Activated T-cell treated with anti-CD3 and anti-CD28 coated beads, Interleukin-2, amount 50 U/mL, for 48 hours (primary cell): ENCODE measurements at regions not wholly inside any gene's neighbourhood (a gene's known extent, or its start where the extent isn't known, plus 50 kb on each side); places are given as distances from the start of the nearest gene placed in this dataset.

Experiments used
- DNase-seq, 2 experiments: peaks; one replicate each; pipeline ENCODE4 v3.0.0-alpha.2; 2020

DNA sequence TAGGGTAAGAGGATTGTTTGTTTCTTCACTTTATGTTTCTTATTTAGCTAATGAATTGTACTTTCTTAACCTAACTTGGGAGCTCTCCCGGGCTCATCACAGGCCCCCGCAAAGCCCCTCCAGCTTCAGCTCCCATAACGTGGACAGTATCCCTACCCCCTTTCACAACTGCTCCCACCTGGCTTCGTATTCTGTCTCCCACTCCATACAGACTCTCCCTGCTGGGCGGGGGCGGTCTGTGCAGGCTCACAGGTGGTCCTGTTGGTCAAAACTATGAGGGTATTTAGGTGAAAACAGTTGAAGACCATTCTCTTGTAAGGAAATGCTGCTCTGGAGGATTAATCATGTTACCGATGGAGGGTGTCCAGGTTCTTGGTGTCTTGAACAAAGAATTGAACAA is 805.3 kb downstream of the SEMA5A start:
- no peak for DNase-seq

DNA sequence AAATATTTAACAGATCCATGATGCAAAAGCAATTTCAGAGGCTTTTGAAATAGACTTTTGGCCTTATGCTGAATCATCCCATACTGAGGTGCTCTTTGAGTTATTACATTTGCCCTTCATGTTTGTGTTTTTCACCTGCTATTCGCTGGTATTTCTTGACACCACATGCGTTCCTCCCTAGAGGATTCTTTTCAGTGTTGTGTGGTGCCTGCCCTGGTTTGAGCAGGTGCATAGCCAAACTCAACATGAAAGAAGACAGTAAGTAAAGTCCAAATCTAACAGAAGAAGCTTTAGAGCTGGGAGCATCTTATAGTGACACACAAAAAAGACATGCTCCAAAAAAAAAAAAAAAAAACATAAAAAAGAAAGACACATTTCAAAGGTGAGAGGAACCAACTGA is 796.3 kb downstream of the SEMA5A start:
- DNase-seq, result no peak

DNA sequence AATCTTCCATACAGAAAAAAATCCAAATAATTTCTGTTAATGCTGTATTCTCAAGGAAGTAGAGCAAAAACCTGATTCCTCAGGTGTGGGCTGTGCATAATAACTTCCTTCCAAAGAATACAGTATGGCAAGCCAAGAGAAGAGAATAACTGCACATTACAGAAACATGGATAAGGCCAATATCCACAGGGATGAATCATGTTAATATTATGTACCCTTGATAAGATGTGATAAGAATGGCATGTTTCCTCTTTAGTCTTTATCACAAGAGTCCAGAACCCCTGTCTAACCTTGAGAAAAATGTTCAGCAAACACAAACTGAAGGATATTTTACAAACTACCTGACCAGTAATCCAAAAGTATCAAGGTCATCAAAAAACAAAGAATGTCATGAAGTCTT is 795.8 kb downstream of the SEMA5A start:
- no peak for DNase-seq

DNA sequence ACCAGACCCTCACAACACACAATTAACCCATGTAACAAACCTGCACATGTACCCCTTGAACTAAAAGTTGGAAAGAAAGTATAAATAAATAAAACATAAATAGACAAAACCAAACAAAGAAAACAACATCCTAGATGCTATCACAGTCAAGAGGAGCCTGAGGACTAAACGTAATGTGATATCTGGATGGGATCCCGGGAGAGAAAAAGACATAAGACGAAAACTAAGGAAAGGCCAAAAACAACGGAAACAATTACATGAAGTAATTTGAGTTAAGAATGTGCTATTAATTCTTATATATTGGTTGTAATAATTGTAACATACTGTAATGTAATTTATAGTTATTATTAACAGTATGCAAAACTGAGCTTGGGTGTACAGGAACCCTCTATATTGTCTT is 793.9 kb downstream of the SEMA5A start:
- no peak for DNase-seq

DNA sequence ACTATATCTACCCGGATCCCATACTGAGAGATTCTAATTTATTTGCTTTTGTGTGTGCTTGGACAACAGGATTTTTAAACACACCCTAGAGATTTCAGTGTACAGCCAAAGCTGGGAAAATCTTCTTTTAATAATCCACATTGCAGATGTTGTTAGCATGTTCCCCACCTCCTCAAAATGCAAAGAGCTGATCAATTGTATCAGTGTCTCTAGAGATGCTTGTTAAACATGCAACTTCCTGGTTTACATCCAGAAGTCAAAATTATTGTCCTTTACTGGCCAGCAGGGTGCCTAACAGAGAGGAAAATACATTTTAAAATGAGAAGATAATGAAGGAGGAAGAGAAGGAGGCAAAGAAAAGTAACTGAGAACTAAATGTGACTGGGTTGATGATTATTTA is 793.3 kb downstream of the SEMA5A start:
- no peak for DNase-seq

DNA sequence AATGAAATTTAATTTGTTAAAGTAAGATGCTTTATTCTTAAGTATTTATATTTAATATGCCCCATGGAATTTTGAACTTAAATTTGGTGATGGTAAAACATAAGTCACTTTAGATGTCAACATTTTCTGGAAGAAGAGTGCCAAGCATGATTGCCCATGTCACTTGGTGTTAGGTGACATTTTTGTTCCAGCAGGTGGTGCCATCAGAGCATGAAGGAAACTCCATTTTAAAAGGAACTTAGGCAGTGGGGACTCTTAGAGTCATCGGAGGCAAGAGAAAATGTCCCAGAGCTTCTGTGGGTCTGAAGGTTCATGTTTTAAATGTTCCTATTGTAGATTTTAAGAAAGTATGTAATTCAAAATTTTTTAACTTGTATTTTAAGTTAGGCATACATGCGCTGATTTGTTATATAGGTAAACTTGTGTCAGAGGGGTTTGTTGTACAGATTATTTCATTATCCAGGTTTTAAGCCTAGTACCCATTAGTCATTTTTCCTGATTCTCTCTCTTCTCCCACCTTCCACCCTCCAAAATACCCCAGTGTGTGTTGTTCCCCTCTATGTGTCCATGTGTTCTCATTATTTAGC is 789.3 kb downstream of the SEMA5A start:
- DNase-seq, result no peak

DNA sequence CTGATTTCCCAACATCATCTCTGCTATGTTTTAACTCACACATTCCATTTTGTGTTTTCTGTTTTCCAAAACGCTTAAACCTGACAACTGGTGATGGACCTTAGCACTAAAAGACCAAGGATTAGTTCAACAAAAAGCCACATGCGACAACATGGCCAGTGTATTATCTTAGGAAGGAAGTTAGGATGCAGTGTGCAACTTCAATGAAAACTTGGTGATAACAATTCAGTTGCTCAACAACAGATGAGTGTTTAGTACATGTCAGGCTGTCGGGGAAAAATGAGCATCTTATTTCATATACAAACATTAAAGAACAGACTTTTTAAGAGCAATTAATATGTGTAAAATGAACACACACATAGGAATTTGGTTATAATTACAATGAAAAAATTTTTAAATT is 780.0 kb downstream of the SEMA5A start:
- DNase-seq, result no peak

DNA sequence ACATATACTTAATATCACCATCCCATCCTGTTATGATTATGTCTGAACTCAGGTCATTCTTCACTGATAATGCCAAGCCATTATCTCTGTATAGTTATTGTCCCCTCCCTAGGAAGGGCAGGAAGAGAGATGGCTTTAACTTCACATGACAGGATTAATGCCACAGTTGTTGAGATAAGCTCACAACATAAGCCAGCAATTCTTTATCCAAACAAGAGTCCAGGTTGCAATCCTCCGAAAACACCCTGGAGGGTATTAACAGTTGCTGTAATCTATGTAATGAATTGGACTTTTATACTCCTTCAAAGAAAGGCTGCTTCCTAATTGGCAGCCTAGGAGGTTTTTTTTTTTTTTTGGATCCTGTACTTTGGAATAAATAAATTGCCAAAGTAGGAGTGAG is 779.4 kb downstream of the SEMA5A start:
- no peak for DNase-seq

DNA sequence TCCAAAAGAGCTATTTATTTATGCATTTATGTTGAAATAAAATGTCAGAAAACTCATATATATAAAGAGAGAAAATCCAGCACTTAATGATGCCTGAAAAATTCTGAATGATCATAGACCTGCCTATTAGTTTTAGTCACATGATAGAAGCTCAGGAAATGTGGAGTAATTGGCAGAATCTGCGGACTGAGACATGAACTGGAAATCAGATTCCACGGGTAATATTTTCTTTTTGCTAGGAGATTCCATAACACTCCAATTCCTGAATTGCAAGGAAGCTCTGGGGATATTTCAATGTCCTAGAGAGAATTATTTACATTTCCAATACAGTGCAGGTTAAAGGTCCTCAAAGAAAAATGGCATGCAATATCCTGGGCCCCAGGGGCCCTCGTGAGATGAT is 778.8 kb downstream of the SEMA5A start:
- DNase-seq, result no peak

DNA sequence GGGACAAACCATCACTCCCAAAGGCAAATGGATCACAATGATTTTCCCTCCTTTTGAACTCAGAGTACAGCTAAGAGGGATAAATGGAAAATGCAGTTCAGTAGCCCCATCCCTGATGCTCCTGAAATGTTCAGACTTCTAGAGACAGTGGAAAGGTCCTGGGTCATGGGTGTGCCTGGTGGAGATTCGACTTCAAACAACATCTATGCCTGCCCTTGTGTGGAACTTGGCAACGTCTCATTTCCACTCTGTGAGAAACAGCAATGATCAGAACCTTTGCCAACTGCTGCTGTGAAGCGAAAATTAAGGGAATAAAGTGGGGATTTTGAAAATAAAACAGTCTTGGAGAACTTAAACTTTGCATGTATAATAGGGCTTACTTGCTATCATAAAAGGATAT is 778.1 kb downstream of the SEMA5A start:
- no peak for DNase-seq

DNA sequence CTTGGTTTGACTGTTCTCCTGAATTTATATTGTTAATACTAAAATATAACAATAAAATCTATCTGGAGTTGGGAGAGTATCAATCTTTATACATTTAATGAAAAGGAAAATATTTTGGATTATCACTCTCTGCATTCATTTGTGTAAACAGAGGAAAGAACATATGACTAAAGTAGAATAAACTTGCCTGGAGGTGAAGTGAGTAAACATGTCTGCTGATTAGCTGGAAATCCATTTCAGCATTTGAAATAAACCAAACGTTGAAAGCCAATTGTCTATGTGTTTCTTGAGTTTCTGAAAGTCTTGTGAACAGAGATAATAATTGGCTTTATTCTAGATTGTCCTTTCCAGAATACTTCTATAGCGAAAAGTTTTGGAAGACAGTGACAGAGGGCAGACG is 776.2 kb downstream of the SEMA5A start:
- no peak for DNase-seq

DNA sequence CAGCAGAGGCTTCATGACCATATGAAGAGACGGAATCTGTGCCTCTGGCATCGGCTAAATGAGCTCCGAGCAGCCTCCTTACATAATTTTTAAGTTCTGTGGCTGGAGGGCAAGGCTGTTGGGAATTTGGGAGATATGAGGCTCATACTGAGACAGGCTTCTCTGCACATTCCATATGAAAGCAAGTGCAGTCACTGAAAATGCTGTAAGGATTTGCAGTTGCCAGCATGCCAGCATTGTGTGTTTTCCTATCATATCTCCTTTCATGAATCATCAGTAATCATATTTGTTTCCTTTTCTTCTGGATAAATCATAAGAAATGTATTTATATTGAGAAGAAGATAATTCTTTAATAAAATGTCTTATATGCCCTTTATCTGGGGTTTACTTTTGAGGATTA is 775.4 kb downstream of the SEMA5A start:
- no peak for DNase-seq

DNA sequence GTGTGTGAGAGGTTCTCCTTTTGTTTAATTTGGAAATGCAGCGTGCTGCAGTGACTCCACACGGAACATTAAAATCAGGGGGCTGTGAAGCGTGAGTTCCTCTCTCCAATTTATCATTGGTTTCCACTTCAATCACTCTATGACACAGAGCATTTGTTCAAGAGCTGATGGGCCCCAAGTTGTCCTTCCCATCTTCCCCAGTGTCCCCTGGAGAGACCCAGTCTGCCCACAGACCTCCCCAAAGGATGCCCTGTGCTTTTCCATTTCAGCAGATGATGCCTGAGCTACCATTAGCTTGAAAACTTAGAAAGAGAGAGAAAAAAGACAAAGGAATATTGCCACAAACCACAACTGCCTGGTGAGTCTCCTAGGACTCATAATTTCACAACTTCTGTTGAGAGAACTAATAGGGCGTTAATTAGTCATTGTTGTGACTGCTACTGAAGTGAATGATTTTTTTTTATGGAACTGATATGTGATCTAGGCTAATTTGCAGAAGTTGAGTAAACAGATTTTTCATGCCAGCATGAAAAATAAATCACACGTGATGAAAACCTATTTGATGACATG is 772.7 kb downstream of the SEMA5A start:
- DNase-seq, result no peak

DNA sequence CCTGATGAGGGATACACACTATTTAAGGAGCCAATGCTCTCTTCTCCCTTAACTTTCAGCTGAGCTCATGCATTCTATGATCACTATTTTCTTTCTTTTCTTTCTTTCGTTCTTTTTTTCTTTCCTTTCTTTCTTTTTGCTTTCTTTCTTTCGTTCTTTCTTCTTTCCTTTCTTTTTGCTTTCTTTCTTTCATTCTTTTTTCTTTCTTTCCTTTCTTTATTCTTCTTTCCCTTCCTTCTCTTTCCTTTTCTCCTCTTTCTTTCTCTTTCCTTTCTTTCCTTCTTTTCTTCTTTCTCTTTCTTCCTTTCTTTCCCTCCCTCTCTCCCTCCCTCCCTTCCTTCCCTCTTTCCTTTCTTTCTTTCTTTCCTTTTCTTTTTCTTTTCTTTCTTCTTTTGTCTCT is 761.2 kb downstream of the SEMA5A start:
- DNase-seq, result no peak

DNA sequence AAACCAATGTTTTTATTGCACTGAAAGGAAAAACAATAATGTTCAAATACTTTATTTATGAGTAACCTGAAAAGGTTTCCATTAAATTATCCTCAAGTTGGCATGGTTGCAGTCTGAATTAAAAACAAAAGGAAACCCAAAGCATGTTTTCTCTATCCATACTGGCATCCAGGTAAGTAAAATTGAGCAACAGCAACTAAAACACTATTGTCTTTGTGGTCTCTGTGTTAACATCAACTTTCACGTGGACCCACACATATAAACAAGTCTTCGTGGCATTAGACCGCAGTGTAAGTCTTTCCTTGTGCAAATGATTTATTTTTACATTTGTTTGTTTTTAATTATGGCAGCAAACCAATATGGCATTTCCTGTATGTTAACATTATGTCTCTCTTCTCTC is 757.6 kb downstream of the SEMA5A start:
- no peak for DNase-seq

DNA sequence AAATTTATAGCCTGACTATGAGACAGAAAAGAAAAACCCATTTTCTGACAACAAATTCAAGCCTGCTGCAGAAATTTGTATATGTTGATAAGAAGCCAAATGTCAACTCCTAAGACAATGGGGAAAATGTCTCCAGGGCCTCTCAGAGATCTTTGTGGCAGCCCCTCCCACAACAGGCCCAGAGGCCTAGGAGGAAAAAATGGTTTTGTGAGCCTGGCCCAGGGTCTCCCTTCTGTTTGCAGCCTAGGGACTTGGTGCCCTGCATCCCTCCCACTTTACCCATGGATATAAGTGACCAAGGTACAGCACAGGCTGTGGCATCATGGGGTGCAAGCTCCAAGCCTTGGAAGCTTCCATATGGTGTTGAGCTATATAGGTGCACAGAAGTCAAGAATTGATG is 740.2 kb downstream of the SEMA5A start:
- no peak for DNase-seq

DNA sequence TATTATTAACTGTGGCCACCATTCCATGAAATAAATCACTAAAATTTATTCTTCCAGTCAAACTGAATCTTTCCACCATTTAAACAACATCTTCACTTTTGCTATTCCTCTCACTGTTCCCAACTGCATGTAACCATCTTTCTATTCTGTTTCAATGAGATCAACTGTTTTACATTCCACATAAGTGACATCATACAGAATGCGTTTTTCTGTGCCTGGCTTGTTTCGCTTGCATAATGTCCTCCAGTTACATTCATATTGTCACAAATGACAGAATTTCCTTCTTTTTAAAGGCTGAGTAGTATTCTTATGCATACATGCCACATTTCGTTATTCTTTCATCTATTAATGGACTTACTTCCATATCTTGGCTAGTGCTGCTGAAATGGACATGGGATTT is 738.2 kb downstream of the SEMA5A start:
- DNase-seq, result no peak

DNA sequence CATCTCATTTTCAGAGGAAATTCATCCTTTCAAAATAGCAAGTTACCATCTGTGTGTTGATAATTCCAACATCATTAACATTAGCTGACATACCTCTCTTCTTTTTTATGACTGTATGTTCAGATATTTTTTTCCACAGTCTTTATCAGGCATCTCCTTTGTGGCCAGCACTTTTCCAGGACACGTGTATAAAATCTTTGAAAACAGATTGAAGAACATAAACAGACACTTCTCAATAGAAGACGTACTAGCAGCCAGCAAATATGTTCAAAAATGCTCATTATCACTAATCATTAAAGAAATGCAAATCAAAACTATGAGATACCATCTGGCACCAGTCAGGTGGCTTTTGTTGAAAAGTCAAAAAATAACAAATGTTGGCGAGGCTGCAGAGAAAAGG is 734.3 kb downstream of the SEMA5A start:
- DNase-seq, result no peak

DNA sequence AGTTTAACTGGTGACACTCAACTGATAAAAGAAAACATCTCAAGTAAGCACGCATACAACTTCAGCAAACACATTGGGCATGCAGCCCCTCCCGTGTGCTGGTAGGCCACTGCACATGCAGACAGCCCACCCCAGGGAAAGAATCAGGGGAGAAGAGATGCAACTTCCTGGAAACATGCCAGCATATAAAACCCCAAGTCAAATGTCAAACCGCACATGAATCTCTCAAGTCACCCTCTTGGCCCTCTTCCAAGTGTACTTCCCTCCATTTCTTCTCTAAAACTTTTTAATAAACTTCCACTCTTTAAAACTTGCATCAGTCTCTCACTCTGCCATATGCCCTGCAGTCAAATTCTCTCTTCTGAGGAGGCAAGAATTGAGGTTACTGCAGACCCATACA is 732.7 kb downstream of the SEMA5A start:
- no peak for DNase-seq

DNA sequence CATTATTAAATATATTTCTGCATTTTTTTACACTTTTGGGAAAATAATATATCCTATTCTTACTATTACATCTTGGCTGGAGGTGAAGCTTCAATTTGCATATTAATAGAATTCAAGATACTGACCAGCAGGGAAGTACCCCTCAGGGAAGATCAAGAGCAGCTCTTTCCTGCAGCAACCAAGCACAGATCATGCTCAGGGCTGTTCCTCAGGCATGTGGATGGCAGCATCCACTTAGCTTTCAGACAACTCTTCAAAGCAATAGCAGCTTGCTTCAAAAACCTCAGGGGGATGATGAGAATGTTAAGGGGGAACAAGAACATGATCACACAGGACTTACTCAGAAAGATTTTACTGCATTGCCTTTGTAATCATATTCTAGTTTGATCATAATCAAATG is 731.8 kb downstream of the SEMA5A start:
- DNase-seq, result no peak

DNA sequence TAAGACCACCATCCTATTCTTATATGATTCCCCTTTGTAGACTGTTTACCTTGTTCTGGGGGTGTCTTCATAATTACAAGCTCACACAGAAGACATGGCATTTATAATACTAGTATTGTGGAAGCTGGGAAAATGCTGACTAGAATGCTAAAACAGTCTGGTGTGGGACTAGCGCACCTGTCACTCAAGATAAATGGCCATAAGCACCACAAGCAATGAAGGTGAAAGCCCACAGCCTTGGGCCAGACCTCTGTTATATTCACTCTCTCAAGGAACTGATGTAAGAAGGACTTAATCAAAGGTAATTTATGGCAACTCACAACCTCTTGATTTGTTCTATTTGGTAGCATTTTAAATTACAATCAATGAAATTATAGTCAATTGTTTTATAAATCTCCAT is 721.5 kb downstream of the SEMA5A start:
- DNase-seq, result no peak

DNA sequence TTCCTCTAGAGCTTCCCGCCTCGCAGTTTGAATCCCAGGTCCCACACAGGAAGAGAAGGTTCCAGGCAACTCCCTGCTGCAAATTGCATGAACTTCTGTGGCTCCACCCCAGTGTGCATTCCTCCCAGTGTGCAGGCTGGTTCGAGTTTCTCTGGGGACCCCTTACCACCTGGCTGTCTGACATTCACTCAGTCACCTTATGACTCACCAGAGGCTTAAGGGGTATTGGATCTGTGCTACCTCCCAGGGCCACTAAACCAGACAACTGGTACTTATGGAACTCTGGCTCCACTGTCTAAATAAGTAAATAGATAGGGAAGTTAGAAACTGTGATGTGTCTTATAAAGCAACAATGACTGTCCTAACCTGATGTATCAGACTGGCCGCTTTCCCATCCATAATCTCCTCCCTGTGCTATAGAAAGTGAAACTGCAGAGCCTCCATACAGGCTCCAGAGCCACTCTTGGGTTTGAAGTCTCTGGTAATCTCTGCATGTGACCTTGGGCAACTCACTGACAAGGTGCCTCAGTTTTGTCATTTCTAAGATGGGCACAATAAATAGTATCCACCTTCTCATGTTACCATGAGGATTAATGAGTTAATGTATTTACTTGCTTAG is 720.6 kb downstream of the SEMA5A start:
- DNase-seq, result no peak

DNA sequence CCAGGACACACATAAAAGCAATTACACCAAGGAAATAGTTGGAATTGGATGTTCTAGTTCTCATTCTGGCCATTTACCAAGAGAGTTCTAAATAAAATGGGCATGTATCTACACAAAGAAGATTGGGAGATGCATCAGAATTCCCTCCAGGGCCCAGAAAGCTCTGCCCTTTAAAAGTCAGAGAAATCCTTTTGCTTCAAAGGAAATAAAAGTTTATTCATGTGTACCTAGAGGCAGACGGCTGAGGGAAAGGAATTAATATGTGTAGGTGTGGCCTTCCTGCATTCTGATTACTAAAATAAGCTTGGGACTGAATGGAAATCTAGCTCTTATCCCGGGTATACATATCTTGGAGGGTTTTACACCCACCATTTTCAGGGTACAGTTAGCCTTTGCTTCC is 719.4 kb downstream of the SEMA5A start:
- DNase-seq, result no peak

DNA sequence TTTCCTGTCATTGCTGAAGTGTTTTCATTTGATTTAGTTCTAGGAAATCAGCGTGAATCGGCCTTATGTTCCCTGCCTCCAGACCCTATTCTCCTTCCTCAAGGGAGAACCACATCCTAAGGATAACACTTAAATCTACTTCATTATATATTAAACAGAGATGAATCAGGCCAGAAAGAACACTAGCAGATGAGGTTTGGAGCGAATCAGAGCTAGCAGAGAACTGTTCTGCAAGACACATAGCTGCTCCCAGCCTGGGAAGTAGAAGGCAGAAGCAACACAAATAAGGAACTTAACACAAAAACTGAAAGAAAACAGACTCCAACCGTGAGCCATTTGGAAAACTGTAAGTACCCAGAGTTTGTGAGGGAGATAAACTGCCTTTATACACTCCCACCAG is 718.2 kb downstream of the SEMA5A start:
- no peak for DNase-seq
